HG02884 (cell line): ENCODE measurements at regions not wholly inside any gene's neighbourhood (a gene's known extent, or its start where the extent isn't known, plus 50 kb on each side); places are given as distances from the start of the nearest gene placed in this dataset.
A peak's percentile ranks its signal among the peaks of the same experiment; 100 is the strongest.
"Not testable (repeated sequence)": the region's sequence is repeated elsewhere in the genome, so short reads cannot be mapped to it uniquely, and the experiment has no call there.

Experiments used
- ATAC-seq: cut with Tn5 transposase; IDR thresholded peaks from one replicate; pipeline ENCODE4 v1.9.1; 2021; ENCODE audit warnings: mild to moderate bottlenecking, moderate library complexity; ENCODE audit not compliant: unreplicated experiment

DNA sequence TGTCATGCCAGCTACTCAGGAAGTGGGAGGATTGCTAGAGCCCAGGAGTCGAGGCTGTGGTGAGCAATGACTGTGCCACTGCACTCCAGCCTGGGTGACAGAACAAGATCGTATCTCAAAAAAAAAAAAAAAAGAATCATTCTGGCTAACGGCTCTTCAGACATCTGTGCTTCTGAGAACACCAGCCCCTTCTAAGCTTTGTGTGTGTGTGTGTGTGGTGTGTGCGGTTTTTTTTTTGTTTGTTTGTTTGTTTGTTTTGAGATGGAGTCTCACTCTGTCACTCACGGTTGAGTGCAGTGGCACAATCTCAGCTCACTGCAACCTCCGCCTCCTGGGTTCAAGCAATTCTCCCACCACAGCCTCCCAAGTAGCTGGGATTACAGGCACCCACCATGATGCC is 79.4 kb upstream of the DRD5 start:
- ATAC-seq = not testable (repeated sequence)

- not testable (repeated sequence) for ATAC-seq
These were observed 78.7 kb upstream of the DRD5 start for GRCh38 chr4:9702696-9703095.

GRCh38 chr4:9703391-9703790 is 78.0 kb upstream of the DRD5 start:
- ATAC-seq = peak; percentile 47

DNA sequence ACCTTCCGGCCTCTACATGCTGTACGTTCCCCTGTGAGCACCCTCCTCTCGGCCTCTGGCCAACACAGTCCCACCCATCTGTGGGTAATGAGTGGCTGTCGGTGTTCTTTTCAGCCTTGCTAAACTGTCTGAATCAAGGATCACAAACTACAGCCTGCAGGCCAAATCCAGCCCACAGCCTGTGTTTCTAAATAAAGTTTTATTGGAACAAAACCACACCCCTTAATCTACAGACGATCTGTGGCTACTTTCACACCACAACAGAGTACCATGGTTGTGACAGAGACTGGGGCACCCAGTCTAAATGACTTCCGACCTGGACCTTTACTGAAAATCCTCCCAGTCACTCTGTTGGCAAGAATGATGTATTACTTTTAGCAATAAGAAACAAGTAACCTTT is 77.3 kb upstream of the DRD5 start:
- not testable (repeated sequence) for ATAC-seq

DNA sequence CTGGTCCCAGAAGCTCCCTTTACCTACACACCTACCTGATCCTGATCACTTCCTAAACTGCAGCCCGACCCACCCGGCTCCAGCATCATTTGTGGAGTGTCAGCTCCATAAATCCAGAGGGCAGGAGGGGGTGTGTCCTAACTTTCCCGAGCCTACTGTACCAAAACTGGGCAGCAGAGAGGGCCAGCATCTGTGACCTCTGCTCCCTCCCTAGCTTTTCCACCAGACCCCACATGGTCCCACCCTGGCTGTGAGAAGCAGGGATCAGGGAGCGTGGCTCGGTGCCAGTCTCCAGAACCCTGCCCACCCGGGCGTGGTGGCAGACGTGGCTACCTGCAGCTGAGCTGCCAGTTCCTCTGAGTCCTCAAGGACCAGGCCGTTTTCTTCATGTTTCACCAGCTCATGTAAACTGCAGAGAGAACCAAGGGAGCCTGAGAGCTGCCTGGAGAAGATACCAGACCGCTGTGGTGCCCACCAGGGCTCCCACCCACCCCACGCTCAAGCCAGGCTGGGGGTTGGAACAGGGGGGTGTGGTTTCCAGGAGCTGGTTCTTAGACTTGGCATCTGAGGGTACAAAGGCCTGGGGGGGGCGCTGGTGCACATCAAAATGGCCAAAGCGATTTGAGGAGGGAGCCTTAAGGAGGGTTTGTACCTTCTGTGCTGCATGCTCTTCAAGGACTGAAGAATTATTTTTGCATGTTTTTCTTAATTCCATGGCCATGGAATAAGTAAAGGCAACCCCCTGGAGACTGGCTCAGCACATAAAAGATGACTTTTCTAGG is 76.7 kb upstream of the DRD5 start:
- no peak for ATAC-seq

GRCh38 chr4:9707281-9707680 is 74.2 kb upstream of the DRD5 start:
- ATAC-seq = not testable (repeated sequence)

- not testable (repeated sequence) for ATAC-seq
These were observed 73.5 kb upstream of the DRD5 start for GRCh38 chr4:9707936-9708335.

DNA sequence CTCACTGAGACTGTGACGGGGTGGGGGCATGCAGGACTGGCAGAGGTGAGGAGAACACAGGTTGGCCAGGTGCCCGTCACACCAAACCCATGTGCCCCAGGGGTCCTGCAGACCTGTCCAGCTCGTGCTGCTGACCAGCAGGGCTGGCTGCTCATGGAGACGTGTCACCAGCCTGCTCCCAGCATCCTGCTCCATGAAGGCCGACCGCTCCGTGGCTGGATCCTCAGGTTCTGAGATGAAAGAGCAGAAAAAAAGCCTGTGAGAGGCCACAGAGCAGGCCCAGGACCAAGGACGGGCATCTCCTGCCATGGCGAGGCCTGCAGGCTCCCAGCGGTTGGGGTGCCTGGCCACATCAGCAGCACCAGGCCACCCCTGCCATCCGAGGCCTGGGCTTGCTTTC is 71.7 kb upstream of the DRD5 start:
- no peak for ATAC-seq

- not testable (repeated sequence) for ATAC-seq
These were observed 66.2 kb upstream of the DRD5 start for GRCh38 chr4:9715271-9715670.

DNA sequence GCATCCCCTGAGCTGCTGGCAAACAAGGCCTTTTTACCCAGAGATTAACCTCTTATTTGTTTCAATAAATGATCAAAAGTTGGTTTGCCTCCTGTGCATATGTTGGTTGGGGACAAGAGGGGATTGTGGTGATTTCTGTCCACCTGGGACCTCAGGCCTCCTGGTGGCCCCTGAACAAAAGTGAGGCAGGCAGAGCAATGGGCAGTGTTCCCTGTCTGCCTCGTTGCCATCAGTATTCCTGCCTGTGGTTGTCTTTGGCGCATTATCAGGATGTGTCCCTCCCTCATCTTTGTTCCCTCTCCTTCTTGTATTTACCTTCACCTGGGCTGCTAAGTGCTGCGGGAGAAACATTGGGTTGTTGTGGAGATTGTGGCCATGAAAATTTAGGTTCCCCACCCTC is 65.3 kb upstream of the DRD5 start:
- no peak for ATAC-seq

- ATAC-seq = not testable (repeated sequence)
These were observed 63.0 kb upstream of the DRD5 start for GRCh38 chr4:9718246-9718939.

GRCh38 chr4:9722131-9722530 is 59.3 kb upstream of the DRD5 start:
- not testable (repeated sequence) for ATAC-seq
